ENCODE measurements at regions not wholly inside any gene's neighbourhood (a gene's known extent, or its start where the extent isn't known, plus 50 kb on each side); places are given as distances from the start of the nearest gene placed in this dataset.

DNA sequence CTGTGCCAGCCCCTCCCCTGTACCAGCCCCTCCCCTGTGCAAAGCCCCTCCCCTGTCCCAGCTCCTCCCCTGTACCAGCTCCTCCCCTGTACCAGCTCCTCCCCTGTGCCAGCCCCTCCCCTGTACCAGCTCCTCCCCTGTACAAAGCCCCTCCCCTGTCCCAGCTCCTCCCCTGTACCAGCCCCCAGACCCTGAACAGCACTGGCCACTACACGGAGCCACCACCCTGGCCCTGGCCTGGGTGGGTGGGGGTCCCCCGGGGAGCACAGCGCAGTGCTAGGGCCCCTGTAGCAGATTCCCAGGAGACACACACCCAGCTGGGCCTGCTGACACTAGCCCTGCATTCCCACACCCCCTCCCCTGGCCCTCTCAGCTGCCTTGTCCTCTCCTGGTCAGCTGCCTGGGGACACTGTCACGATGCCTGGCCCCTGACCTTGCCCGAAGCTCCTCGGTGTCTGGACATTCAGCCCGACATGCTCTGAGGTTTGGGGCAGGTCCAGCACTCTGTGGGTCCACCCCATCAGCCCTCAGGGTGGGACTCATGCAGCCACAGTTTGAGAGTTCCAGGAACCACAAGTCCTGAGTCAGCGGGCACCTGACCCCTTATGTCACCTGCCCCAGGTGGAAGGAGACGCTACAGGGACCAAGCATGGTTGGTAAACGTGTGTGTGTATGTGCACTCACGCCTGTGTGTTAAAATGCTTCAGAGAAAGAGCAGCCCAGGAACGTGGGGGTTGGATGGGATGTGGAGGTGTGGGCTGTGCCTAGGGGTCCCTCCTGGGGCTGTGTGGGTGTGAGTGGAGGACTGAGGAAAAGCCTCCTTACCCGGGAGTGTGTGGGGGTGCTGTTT is 114.2 kb downstream of the METRNL start:
- no peak for TF ChIP-seq CREB1 (IDR thresholded peaks at IDR 0.05; ENCODE audit: low read depth)
- TF ChIP-seq EP300 (IDR thresholded peaks at IDR 0.05; ENCODE audit: borderline replicate concordance) = no peak
- TF ChIP-seq, protein P1, sequence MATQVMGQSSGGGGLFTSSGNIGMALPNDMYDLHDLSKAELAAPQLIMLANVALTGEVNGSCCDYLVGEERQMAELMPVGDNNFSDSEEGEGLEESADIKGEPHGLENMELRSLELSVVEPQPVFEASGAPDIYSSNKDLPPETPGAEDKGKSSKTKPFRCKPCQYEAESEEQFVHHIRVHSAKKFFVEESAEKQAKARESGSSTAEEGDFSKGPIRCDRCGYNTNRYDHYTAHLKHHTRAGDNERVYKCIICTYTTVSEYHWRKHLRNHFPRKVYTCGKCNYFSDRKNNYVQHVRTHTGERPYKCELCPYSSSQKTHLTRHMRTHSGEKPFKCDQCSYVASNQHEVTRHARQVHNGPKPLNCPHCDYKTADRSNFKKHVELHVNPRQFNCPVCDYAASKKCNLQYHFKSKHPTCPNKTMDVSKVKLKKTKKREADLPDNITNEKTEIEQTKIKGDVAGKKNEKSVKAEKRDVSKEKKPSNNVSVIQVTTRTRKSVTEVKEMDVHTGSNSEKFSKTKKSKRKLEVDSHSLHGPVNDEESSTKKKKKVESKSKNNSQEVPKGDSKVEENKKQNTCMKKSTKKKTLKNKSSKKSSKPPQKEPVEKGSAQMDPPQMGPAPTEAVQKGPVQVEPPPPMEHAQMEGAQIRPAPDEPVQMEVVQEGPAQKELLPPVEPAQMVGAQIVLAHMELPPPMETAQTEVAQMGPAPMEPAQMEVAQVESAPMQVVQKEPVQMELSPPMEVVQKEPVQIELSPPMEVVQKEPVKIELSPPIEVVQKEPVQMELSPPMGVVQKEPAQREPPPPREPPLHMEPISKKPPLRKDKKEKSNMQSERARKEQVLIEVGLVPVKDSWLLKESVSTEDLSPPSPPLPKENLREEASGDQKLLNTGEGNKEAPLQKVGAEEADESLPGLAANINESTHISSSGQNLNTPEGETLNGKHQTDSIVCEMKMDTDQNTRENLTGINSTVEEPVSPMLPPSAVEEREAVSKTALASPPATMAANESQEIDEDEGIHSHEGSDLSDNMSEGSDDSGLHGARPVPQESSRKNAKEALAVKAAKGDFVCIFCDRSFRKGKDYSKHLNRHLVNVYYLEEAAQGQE (IDR thresholded peaks at IDR 0.05; ENCODE audit: low read depth) = no peak
- no peak for TF ChIP-seq NFIC (IDR thresholded peaks at IDR 0.05)
- TF ChIP-seq, protein P2, sequence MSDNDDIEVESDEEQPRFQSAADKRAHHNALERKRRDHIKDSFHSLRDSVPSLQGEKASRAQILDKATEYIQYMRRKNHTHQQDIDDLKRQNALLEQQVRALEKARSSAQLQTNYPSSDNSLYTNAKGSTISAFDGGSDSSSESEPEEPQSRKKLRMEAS (IDR thresholded peaks at IDR 0.05) = no peak
- no peak for TF ChIP-seq FOXM1 (IDR thresholded peaks at IDR 0.05; ENCODE audit: borderline replicate concordance, low read depth)
- no peak for TF ChIP-seq EGR1 (IDR thresholded peaks at IDR 0.05)
